Ascending aorta (tissue), 2 donors: ENCODE measurements at regions not wholly inside any gene's neighbourhood (a gene's known extent, or its start where the extent isn't known, plus 50 kb on each side); places are given as distances from the start of the nearest gene placed in this dataset.

ENCODE experiments used
- DNase-seq, 2 donors: peaks; one replicate each; pipeline ENCODE4 v3.0.0-alpha.2; 2019; ENCODE audit warnings: low spot score in 2 of 2
- H3K27ac ChIP-seq, 2 donors: fragments of 200-600 bp; sonication (generic); one replicate each; pipeline ENCODE4 v1.5.1; 2016 to 2017; ENCODE audit warnings: mild to moderate bottlenecking in 1 of 2
- H3K27me3 ChIP-seq: fragments of 200-600 bp; sonication (generic); one replicate; pipeline ENCODE4 v1.5.1; 2017
- H3K36me3 ChIP-seq, 2 donors: fragments of 200-600 bp; sonication (generic); one replicate each; pipeline ENCODE4 v1.5.1; 2016
- H3K4me1 ChIP-seq, 2 donors: fragments of 200-600 bp; sonication (generic); one replicate each; pipeline ENCODE4 v1.5.1; 2016 to 2017; ENCODE audit warnings: mild to moderate bottlenecking in 1 of 2
- H3K4me3 ChIP-seq, 2 donors: fragments of 200-600 bp; sonication (generic); one replicate each; pipeline ENCODE4 v1.5.1; 2016 to 2017; ENCODE audit warnings: mild to moderate bottlenecking in 1 of 2
- H3K9me3 ChIP-seq, 2 donors: fragments of 200-600 bp; sonication (generic); one replicate each; pipeline ENCODE4 v1.5.1; 2016
- CTCF ChIP-seq, 3 experiments: fragments of 200-600 bp in 2 of 3; fragments of 450-650 bp in 1 of 3; sonication (generic) in 2 of 3; IDR thresholded peaks; one replicate each; pipeline ENCODE4 v1.5.1; 2016 to 2019; ENCODE audit warnings: antibody characterized with exemption in 3 of 3, mild to moderate bottlenecking in 1 of 3, moderate library complexity in 1 of 3
- intact Hi-C: fragments of 100-400 bp; cut with DNase I; formaldehyde crosslinking; loops from one replicate; pipeline ENCODE4 v1.15.1; 2023

DNA sequence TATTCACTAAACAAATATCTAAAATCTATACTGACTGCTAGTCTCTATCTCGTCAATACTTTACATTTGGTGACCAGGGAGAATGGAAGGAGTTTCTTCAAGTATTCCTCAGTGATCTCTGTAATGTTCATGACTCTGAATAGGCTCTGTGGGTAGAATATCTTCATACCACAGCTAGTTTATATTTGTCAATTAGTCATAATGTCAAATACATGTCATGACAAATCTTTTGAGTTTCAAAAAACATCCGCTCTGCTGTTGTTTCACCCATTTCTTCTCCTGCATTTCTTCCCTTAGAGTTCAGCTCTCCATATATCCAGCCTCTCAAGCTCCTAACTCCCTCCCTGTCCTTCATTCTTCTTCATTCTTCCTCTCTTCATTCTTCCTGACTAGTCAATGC, 206.5 kb upstream of the FANCL start:
- DNase-seq = no peak
- Histone ChIP-seq H3K4me1 (no peaks in the 10 kb centered on the region), H3K36me3 (no peaks in the 10 kb centered on the region), H3K27ac (no peak overlapping the region), H3K4me3 (no peak overlapping the region), H3K9me3 (no peaks in the 10 kb centered on the region), H3K27me3 (no peaks in the 10 kb centered on the region)
- TF ChIP-seq CTCF (IDR thresholded peaks at IDR 0.05) = no peak
- intact Hi-C loops = no loop called here

DNA sequence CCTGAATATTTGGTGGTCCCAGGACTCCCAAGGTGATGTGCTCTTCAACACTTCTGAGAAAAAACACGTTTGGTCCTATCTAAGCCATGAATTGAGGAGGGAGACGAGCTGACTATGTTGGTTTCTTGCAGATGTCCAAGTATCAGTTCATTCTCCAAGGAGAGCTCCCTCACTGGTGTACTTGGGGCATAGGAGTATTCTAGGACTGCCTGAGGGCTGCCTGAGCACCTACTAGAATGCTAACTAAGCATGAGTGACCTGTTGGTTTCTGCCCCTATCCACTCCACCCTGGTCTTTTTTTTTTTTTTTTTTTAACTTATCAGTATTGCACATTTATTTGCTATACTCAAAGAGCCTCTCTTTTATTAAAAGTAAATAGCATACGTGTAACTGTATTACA, 200.5 kb upstream of the FANCL start:
- Histone ChIP-seq H3K27ac (no peak overlapping the region), H3K9me3 (no peaks in the 10 kb centered on the region), H3K4me3 (no peak overlapping the region), H3K36me3 (no peaks in the 10 kb centered on the region), H3K4me1 (no peaks in the 10 kb centered on the region), H3K27me3 (no peaks in the 10 kb centered on the region)
- intact Hi-C loops = no loop called here
- TF ChIP-seq CTCF (IDR thresholded peaks at IDR 0.05) = no peak
- no peak for DNase-seq

- intact Hi-C loops = no loop called here
- no peak for DNase-seq
- no peak for TF ChIP-seq CTCF (IDR thresholded peaks at IDR 0.05)
- Histone ChIP-seq H3K36me3 (no peaks in the 10 kb centered on the region), H3K4me3 (no peak overlapping the region), H3K27ac (no peak overlapping the region), H3K9me3 (no peaks in the 10 kb centered on the region), H3K27me3 (no peaks in the 10 kb centered on the region), H3K4me1 (no peaks in the 10 kb centered on the region)
Measured at GRCh38 chr2:58436872-58437271, 195.7 kb upstream of the FANCL start.

DNA sequence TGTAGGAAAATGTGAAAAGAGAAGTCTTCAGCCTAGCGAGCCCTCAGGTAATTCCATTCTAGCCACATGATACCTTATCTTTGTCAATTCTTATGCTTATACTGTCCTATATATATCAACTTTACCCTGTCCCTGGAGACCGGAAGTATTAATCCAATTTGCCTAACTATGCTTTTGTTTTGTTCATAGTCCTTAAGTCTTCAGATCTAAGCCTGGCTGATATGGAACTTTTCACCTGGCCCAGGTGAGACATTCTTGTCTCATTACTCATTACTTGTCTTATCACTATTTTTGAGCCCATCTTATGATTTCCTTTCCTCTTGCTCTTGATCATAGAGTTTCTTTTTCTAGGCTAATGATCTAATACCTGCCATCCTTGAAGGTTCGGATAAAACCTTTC, 194.1 kb upstream of the FANCL start:
- Histone ChIP-seq H3K4me1 (no peaks in the 10 kb centered on the region), H3K36me3 (no peaks in the 10 kb centered on the region), H3K9me3 (no peaks in the 10 kb centered on the region), H3K27ac (no peak overlapping the region), H3K27me3 (no peaks in the 10 kb centered on the region), H3K4me3 (no peak overlapping the region)
- no peak for DNase-seq
- intact Hi-C loops = no loop called here
- TF ChIP-seq CTCF (IDR thresholded peaks at IDR 0.05) = no peak

DNA sequence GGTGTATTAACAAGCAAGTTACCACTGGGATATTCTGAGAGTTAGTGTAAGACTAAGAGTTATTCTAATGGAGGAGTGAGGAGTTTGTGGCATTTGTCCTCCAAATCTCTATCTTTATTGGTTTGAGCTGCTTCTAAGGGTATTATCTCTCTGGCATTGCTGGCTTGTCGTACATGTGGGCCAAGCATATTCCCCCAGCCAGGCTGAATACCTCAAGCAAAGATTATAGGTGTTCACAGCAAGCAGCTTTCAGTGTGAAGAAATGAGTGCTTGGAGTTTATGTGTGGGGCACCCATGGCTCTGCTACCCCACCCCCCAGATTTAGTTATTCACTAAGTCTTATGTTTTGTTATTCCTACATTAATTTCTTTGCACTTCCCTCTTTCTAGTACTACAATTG, 193.6 kb upstream of the FANCL start:
- no peak for DNase-seq
- TF ChIP-seq CTCF (IDR thresholded peaks at IDR 0.05) = no peak
- intact Hi-C loops = no loop called here

DNA sequence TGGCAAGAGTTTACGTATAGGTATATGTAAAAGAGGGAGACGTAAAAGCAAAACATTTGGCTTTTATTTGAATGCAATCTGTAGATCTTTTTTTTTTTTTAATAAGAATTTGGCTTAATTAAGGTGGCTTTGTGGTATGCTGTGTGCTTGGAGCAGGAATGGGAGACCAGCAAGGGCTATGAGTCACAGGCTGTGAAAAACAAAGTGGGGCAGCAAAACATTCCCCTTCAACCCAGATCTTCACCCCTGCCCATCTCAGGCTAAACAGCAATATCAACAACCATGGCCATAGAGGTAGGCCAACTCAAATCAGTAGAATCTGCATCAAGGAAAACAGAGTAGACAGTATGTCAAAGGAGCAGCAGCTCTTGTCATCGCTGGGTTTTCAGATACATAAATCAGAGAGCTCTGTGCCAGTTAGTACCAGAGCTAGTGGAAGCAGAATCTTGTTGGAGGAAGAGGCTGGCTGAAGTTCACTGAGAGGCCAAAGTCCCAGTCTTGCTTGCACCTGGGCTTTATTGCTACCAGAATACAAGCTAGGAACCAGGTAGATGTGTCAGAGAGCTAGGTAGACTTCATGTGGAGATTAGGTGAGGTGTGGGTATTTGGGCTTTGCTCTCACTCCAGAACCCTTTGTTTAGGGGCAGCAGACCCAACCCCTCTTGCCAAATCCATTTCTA, 191.5 kb upstream of the FANCL start:
- Histone ChIP-seq H3K36me3 (no peaks in the 10 kb centered on the region), H3K27me3 (no peaks in the 10 kb centered on the region), H3K4me3 (no peak overlapping the region), H3K9me3 (no peaks in the 10 kb centered on the region), H3K27ac (no peak overlapping the region), H3K4me1 (peaks cover 0 to 3% of the 10 kb centered on the region in 2 donors)
- no peak for DNase-seq
- intact Hi-C loops = no loop called here
- no peak for TF ChIP-seq CTCF (IDR thresholded peaks at IDR 0.05)

More for the DNA sequence above, 193.6 kb upstream of the FANCL start:
- H3K36me3 ChIP-seq = no peaks in the 10 kb centered on the region
- no peaks in the 10 kb centered on the region for H3K9me3 ChIP-seq
- no peak overlapping the region for H3K27ac ChIP-seq
- no peak overlapping the region for H3K4me3 ChIP-seq
- no peaks in the 10 kb centered on the region for H3K4me1 ChIP-seq
- no peaks in the 10 kb centered on the region for H3K27me3 ChIP-seq
